NCI-H2227 treated with DMSO at 0.1 percent for 48 hours (cell line): ENCODE measurements at regions not wholly inside any gene's neighbourhood (a gene's known extent, or its start where the extent isn't known, plus 50 kb on each side); places are given as distances from the start of the nearest gene placed in this dataset.

Experiments
- DNase-seq: peaks from one replicate; lab custom pipeline; 2025; lab: John Stamatoyannopoulos, UW

GRCh38 chr15:31510057-31510456, 183.4 kb downstream of the KLF13 start:
- no peak for DNase-seq

- no peak for DNase-seq
Observed at GRCh38 chr15:31511707-31512310, 185.2 kb downstream of the KLF13 start.

GRCh38 chr15:31513178-31513577, 186.5 kb downstream of the KLF13 start:
- DNase-seq: no peak

DNA sequence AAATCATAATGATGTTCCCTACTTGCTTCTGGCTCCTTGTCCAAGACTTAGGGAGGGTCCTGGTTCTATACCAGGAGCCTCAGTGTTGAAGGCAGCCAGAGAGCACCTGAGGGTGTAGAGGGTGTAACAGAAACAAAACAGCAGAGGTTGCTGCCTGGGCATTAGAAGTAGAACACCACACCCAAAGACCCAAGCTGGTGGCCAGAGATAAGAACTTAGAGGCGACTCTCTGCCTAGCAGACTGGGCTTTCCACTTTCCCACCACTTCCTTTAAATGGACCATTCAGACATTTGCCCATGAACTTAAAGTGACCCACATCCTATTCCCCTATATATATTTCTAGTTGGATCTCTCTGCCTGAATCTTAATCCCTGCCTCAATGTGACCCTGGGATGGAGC, 189.8 kb downstream of the KLF13 start:
- DNase-seq: no peak

DNA sequence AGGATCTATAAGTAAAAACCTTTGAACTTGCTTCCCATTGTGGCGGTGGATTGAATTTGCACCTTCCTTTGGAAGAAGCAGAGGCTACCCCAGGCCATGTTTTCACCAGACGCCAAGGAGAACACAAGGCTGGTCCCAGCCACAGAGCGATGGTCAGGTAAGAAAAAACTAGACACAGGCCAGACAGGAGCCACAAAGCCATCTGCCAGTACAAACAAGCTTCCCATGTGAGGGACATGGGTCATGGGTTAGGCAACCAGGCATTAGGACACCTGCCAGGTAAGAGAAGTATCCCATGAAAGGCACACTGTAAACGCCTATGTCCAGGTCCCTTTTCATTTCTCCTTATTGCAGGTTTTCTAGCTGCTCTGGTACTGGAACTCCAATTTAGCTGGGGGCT, 190.2 kb downstream of the KLF13 start:
- no peak for DNase-seq

- no peak for DNase-seq
Observed at GRCh38 chr15:31517711-31518110, 191.1 kb downstream of the KLF13 start.

- no peak for DNase-seq
Observed at GRCh38 chr15:31522028-31522427, 195.4 kb downstream of the KLF13 start.

DNA sequence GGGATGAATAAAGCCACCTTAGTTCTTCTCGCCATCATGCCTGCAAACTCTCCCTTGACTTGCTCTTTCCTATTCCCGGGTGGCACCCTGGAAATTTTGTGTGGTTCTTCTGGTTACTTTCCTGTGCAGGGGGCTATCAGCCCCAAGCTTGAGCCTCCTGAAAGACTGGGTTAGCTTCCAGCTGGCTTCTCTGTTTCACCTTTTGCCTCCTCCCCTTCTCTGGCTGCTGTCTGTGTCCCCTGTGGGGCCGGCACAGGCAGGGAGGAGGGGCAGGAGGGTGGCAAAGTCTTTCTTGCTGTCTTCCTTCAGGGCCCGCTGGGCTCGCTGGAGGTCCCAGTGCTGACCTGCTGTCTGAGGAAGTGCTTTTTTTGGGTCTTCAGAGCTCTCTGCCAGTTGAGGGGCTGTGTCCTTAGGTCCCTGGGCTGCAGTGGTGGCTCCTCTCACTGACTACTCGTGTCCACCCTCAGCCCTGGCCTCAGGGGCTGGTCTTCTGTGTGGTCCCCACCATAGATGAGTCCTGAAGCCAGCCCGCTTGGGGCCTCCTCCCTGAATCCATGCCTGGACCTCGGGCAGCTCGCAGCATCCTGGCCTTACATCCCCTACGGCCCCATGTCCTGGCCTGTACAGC, 196.5 kb downstream of the KLF13 start:
- no peak for DNase-seq

DNA sequence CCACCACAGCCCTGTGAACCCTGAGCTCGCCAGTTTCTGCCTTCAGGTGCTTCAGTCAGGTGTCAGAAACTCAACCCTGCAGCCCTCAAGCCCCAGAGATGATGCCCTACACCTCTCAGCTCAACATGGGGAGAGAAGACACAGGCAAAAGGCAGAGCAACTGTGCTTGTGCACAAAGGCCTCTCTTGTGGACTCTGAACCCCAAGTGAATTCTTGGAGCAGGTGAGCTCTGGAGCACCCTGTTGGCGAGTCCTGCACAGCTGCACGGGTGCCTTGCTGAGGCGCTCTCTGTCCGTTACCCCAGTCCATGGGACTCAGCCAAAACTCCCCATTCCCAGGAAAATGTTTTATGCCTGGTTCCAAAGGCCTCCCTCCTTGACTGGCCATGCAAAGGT, 197.0 kb downstream of the KLF13 start:
- no peak for DNase-seq

GRCh38 chr15:31525185-31525695, 198.6 kb downstream of the KLF13 start:
- DNase-seq: no peak

- no peak for DNase-seq
Observed at GRCh38 chr15:31525988-31526665, 199.5 kb downstream of the KLF13 start.

GRCh38 chr15:31526916-31527690, 200.5 kb downstream of the KLF13 start:
- DNase-seq: no peak

DNA sequence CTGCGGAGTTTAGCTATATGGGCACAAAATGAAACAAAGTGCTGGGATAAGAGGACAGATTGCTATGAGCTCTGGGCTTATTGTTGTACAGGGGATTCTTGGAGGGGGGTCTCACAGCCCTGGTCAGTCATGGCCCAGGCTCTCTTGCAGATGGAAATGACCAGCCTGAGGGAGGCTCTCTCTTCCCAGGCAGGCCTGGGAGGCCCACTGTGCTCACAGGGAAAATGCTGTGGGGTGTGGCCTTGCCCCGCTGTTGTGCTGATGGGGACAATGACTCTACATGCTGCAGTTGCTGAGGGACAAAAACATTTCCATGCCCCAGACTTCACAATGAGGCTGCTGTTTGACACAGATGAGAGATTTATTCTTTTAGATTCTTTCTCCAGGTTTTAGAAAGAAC, 202.2 kb downstream of the KLF13 start:
- DNase-seq: no peak

GRCh38 chr15:31537770-31538592, 211.3 kb downstream of the KLF13 start:
- no peak for DNase-seq

DNA sequence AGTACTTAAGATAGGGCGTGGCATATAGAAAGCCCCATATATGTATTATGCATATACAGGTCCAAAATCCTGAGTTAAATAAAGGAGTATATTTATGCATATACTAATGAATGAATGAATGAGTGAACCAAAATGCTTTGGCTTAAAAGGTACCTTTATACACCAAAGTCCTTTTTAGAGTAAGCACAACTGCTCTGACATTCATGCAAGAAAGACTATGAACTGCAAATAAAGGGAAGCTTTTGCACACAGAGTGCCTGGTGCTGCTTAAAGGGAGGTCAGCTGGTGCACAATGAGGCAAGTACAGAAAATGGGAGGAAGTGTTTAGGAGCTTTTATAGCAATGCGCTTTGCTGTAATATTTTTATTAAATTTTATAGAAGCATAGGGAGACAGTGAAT, 214.0 kb downstream of the KLF13 start:
- DNase-seq: no peak

GRCh38 chr15:31544361-31544760, 217.7 kb downstream of the KLF13 start:
- DNase-seq: no peak

GRCh38 chr15:31545257-31545656, 218.6 kb downstream of the KLF13 start:
- no peak for DNase-seq

- no peak for DNase-seq
Observed at GRCh38 chr15:31550211-31550977, 223.8 kb downstream of the KLF13 start.

- no peak for DNase-seq
Observed at GRCh38 chr15:31551323-31551722, 224.7 kb downstream of the KLF13 start.

GRCh38 chr15:31552482-31553099, 226.0 kb downstream of the KLF13 start:
- DNase-seq: no peak
